AG04449 (cell line): ENCODE measurements at regions not wholly inside any gene's neighbourhood (a gene's known extent, or its start where the extent isn't known, plus 50 kb on each side); places are given as distances from the start of the nearest gene placed in this dataset.

Source experiments
- CTCF ChIA-PET: fragments of 350-600 bp; formaldehyde crosslinking; extraction: SDS; loops from one replicate; lab custom pipeline; 2021; ENCODE audit warnings: antibody characterized with exemption; lab: Yijun Ruan, JAX
- POLR2A ChIA-PET: fragments of 400-600, 350-600 bp; formaldehyde crosslinking; extraction: SDS; loops from one replicate; lab custom pipeline; 2020; ENCODE audit warnings: antibody characterized with exemption, inconsistent platforms; lab: Yijun Ruan, JAX
- DNase-seq: peaks from one replicate; pipeline ENCODE4 v3.0.0-alpha.2; 2010; ENCODE audit warnings: low read depth, low spot score
- H3K4me3 ChIP-seq: 2 replicates; pipeline ENCODE4 v1.5.1; 2011; ENCODE audit warnings: low read depth, mild to moderate bottlenecking, control low read depth, low read length
- TF ChIP-seq, protein P1 (sequence below): IDR thresholded peaks from one replicate; pipeline ENCODE4 v1.5.1; 2011; ENCODE audit warnings: mild to moderate bottlenecking, moderate library complexity, low read length, control low read depth, inconsistent platforms; ENCODE audit not compliant: insufficient read depth; ENCODE audit errors: missing control alignments

DNA sequence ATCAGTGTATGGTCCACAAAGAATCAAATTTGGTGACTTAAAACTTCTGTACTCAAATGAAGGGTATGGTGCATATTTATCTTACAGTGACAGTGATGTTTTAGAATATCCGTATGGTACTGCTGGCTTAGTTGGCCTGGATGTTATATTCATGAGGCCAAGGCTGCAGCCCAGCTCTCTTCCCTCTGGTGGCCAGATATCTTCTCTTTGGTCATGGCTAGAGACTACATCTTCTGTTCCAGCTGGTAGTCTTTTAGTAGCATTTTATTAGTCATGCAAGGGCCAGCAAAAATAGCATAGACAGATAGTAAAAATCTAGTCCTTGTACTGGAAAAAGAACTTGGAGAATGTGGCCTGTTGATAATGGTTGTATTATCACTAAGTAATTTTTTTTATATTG, 124.0 kb upstream of the ROPN1 start:
- H3K4me3 ChIP-seq: no peak overlapping the region
- POLR2A ChIA-PET: no interaction called here
- TF ChIP-seq, protein P1, sequence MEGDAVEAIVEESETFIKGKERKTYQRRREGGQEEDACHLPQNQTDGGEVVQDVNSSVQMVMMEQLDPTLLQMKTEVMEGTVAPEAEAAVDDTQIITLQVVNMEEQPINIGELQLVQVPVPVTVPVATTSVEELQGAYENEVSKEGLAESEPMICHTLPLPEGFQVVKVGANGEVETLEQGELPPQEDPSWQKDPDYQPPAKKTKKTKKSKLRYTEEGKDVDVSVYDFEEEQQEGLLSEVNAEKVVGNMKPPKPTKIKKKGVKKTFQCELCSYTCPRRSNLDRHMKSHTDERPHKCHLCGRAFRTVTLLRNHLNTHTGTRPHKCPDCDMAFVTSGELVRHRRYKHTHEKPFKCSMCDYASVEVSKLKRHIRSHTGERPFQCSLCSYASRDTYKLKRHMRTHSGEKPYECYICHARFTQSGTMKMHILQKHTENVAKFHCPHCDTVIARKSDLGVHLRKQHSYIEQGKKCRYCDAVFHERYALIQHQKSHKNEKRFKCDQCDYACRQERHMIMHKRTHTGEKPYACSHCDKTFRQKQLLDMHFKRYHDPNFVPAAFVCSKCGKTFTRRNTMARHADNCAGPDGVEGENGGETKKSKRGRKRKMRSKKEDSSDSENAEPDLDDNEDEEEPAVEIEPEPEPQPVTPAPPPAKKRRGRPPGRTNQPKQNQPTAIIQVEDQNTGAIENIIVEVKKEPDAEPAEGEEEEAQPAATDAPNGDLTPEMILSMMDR: no peak
- CTCF ChIA-PET: interaction anchor here (0.8 to 1.0 kb wide), 2 partner anchors 10 to 37 kb away, joined by 3 to 4 read pairs; no protein-coding TSS in a partner anchor
- no peak for DNase-seq

DNA sequence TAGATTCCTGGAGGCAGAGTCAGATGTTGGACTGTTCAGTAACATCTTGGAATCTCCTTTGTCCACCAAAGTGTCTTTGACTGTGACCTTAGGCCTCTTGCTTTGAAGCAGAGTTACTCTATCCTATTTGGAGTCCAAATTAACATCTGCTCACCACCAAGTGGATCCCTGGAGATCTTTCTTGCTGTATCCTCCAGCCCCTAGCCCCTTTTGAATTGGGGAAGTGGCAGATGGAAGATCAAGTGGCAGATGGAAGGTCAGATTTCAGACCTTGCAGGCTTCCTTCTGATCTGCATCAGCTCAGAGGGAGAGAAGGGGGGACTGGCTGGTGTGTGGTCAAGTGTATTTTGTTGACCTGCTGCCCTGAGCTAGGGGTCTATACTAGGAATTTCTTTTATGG, 125.0 kb upstream of the ROPN1 start:
- TF ChIP-seq, protein P1: no peak
- ChIA-PET POLR2A (no interaction called here), CTCF (interaction anchor here (1.0 kb wide), 1 partner anchor 38 kb away, joined by 4 read pairs; no protein-coding TSS in a partner anchor)
- no peak overlapping the region for H3K4me3 ChIP-seq
- DNase-seq: no peak

DNA sequence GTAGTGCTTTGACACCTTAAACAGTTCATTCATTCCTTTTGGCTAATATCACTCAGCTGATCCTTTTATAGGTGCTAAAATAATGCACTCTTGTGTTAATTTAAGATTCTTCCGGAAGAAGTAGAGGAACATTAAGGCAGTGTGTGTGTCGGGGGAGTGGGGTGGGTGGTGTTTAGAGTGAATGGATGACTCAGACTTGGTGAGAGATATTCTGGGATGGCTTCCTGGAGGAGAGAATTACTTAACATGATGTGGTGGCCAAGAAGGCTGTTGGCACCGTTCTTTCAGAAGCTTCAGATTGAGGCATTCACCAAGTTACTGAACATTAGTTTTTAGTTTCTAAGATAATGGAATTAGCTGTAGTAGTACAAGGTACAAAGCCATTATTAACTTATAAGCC, 125.6 kb upstream of the ROPN1 start:
- ChIA-PET POLR2A (no interaction called here), CTCF (interaction anchor here (0.7 to 2.4 kb wide), 3 partner anchors 11 to 84 kb away, joined by 3 to 8 read pairs (median 3); partner anchors contain the start of gene KALRN)
- no peak for DNase-seq

DNA sequence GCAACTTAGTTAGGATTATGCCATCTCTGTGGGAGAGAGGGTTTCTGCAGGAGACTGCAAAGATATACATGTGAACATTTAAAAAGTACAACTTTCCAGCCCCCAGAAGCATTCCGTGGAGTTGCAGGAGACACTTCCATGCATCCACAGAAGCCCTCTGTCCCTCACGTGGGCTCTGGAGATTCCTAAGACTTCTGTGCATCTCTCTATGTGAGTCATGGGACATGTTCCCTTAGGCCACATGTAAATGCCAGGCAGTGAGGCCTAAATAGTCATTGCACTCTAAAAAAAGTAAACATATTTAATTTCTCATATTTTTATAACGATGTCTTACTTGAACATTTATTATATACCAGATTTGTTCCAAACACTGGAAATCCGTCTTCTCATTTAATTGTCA, 126.5 kb upstream of the ROPN1 start:
- no peak for DNase-seq
- ChIA-PET POLR2A (interaction anchor here (1.0 kb wide), 1 partner anchor 29 kb away, joined by 3 read pairs; no protein-coding TSS in a partner anchor), CTCF (interaction anchor here (1.0 to 2.4 kb wide), 2 partner anchors 12 to 85 kb away, joined by 3 to 8 read pairs; partner anchors contain the start of gene KALRN)
- no peak overlapping the region for H3K4me3 ChIP-seq
- TF ChIP-seq, protein P1: no peak

More for the DNA sequence above, 125.6 kb upstream of the ROPN1 start:
- TF ChIP-seq, protein P1: no peak
- H3K4me3 ChIP-seq: no peak overlapping the region

DNA sequence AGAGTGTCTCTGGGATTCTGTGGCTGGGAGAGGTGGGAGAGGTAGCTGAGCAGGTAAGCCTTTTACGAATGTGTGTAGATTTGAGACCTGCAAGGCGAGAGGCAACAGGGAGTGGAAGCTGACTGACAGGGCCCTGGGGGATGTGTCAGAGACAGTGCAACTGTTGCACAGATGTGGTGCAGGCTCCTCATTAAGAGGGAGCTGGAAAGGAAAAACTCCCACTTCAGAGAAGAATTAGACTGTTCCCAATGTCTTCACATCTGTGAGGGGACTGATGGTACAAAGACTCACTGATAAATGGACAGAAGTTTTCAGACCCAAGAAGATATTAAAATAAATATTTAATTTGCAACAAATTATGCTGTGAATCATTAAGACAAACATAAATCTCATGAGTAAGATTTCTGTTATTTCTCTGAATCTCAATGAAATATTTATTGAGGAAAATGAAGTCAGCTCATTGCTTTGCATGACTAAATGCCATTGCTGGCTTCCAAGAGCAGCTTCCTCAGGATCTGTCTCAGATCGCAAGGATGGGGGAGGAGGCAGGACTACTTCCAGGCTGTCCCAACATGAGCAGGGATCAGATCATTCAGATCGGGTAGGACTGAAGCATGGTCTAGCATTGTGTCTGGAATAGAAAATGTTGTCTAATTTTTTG, 127.3 kb upstream of the ROPN1 start:
- DNase-seq: peak; percentile 54
- TF ChIP-seq, protein P1: no peak
- ChIA-PET POLR2A (interaction anchor here (1.0 kb wide), 2 partner anchors 12 to 30 kb away, joined by 3 to 5 read pairs; no protein-coding TSS in a partner anchor), CTCF (interaction anchor here (0.7 to 2.4 kb wide), 3 partner anchors 11 to 86 kb away, joined by 3 to 8 read pairs (median 3); partner anchors contain the start of gene KALRN)
- H3K4me3 ChIP-seq: no peak overlapping the region

DNA sequence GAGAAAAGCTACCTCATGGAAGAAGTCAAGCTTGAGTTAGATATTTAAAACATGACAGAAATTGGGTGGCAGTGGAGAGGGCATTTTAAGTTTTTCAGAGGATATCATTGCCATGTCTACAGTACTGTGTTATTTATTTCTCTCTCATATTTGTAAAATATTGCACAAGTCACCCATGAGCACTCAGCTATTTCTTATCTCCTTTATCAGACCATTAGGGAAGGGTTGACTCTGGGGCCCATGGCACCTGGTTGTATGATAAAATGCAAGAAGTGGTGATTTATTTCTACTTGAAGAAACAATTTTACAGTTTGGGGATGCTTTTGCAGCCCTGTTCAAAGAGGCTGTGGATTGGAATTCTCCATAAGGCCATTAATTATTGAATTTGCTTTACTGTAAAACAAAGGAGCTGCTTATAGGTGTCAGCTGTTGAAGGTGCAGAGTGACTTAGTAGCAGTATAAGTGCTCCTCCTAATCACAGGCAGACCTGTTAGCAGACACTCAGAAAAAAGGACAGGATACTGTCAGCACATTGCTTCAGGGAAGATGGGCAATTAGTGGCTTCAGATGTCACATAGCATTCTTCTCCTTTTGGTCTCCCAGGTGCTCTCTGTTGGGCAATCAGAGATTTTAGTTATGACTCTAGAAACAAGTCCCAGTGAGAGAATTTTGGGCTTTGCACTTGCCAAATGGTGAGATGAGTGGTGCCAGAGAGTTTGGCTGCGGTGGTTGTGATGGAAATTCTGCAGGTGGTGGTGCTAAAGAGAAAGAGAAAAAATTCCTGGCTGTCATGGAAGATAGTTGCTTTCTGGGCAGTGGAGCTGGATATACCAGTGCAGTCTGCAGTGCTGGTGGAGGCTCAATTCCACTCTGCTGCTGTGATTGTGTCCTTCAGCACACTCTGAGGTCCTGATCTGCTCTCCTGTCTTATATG, 129.7 kb upstream of the ROPN1 start:
- CTCF ChIA-PET: interaction anchor here (1.8 kb wide), 1 partner anchor 24 kb away, joined by 6 read pairs; no protein-coding TSS in a partner anchor
- H3K4me3 ChIP-seq: no peak overlapping the region
- POLR2A ChIA-PET: interaction anchor here (0.6 kb wide), 1 partner anchor 15 kb away, joined by 3 read pairs; no protein-coding TSS in a partner anchor
- TF ChIP-seq, protein P1: no peak
- DNase-seq: no peak
